GM13977 (cell line): ENCODE measurements at regions not wholly inside any gene's neighbourhood (a gene's known extent, or its start where the extent isn't known, plus 50 kb on each side); places are given as distances from the start of the nearest gene placed in this dataset.
A peak's percentile ranks its signal among the peaks of the same experiment; 100 is the strongest.

Source experiments
- DNase-seq: peaks from one replicate; pipeline ENCODE4 v3.0.0; 2012; ENCODE audit warnings: low spot score
- in situ Hi-C: fragments of 300-500 bp; cut with MboI; formaldehyde crosslinking; loops from one replicate; pipeline ENCODE4 v1.12.0; 2022; ENCODE audit warnings: low sequenced_read_pairs, low pct_unique_long_range_greater_than_20kb, mixed read lengths, inconsistent platforms; ENCODE audit not compliant: unreplicated experiment
- TF ChIP-seq, protein P1 (sequence below): IDR thresholded peaks from 2 replicates; pipeline ENCODE4 v1.5.1; 2012; ENCODE audit warnings: mild to moderate bottlenecking, control low read depth; ENCODE audit not compliant: insufficient read depth; ENCODE audit errors: extremely low read depth, missing control alignments

DNA sequence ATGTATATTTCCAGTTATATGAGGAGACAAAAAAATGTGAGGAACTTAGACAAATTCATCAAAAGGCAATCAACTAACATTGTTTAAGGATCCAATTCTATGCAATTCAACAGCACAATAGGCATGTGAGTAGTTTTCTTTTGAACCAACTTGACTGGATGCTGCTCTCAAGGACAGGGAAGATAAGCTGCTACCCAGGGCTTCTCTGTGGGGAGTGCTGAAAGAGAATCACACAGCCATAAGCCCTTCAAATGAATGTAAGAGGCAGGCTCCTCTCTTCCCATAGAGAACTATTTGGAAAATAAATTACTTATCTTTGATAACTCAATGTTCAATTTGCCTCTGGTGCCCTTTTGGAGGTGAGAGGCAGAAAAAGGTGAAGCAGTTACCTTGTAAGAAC lies 1413.6 kb downstream of the PCDH7 start:
- in situ Hi-C loops: no loop called here

GRCh38 chr4:32135642-32136041 lies 1415.5 kb downstream of the PCDH7 start:
- in situ Hi-C loops: no loop called here
- DNase-seq: no peak
- TF ChIP-seq, protein P1, sequence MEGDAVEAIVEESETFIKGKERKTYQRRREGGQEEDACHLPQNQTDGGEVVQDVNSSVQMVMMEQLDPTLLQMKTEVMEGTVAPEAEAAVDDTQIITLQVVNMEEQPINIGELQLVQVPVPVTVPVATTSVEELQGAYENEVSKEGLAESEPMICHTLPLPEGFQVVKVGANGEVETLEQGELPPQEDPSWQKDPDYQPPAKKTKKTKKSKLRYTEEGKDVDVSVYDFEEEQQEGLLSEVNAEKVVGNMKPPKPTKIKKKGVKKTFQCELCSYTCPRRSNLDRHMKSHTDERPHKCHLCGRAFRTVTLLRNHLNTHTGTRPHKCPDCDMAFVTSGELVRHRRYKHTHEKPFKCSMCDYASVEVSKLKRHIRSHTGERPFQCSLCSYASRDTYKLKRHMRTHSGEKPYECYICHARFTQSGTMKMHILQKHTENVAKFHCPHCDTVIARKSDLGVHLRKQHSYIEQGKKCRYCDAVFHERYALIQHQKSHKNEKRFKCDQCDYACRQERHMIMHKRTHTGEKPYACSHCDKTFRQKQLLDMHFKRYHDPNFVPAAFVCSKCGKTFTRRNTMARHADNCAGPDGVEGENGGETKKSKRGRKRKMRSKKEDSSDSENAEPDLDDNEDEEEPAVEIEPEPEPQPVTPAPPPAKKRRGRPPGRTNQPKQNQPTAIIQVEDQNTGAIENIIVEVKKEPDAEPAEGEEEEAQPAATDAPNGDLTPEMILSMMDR: no peak

More for the DNA sequence above, 1413.6 kb downstream of the PCDH7 start:
- TF ChIP-seq, protein P1: no peak
- DNase-seq: no peak

GRCh38 chr4:32136081-32136787 lies 1416.1 kb downstream of the PCDH7 start:
- no peak for DNase-seq
- in situ Hi-C loops: no loop called here
- TF ChIP-seq, protein P1: no peak

DNA sequence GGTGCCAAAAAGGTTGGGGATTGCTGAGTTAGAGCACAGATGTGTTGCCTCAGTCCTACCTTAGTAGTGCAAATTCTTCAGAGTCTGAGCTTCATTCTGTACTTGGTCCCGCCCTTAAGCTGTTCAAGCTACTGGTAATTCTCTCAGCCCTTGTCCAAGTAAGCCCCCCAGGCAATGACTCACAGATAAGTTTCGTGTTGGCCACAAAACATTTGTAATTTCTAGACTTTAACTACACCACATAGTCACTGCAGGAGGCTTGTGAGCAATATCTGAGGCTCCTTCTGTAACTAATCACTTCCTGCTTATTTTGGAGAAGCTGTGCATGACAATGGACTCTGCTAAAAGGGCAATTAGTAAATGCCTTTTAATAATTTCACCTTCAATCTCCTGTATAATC lies 1420.5 kb downstream of the PCDH7 start:
- in situ Hi-C loops: no loop called here
- peak; percentile 4 for DNase-seq
- TF ChIP-seq, protein P1: no peak

DNA sequence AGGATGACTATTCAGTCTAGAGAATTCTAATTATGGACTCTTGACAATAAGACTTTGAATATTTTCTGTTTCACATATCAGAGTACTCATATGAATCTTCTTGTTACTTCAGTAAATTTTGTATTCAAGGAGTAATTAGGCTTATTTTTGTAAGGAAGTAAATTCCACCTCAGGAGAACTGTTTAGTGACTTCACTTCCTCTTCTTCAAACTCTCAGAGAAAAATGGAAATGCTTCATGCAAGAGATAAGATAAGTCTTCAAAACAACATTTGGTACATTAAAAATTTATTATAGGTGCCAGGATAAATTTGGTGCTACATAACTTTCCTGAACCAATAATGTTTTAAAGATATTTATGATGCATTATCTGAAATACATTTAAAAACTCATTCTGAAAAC lies 1421.9 kb downstream of the PCDH7 start:
- DNase-seq: no peak
- TF ChIP-seq, protein P1: no peak
- in situ Hi-C loops: no loop called here

GRCh38 chr4:32145987-32146386 lies 1425.8 kb downstream of the PCDH7 start:
- in situ Hi-C loops: no loop called here
- TF ChIP-seq, protein P1: no peak
- DNase-seq: no peak
